WTC11 (cell line): ENCODE measurements at regions not wholly inside any gene's neighbourhood (a gene's known extent, or its start where the extent isn't known, plus 50 kb on each side); places are given as distances from the start of the nearest gene placed in this dataset.

Experiments used
- ARID4B ChIP-seq: sonication (generic); formaldehyde crosslinking; IDR thresholded peaks from 2 replicates; pipeline ENCODE4 v1.8.0; 2023; ENCODE audit warnings: missing genetic modification reagents, mild to moderate bottlenecking, borderline replicate concordance
- ATF1 ChIP-seq: sonication (generic); formaldehyde crosslinking; IDR thresholded peaks from 2 replicates; pipeline ENCODE4 v1.8.1; 2023; ENCODE audit warnings: mild to moderate bottlenecking, moderate library complexity, missing genetic modification reagents
- CDX4 ChIP-seq: fragments of 250-450 bp; sonication (Bioruptor Pico); IDR thresholded peaks from 2 replicates; pipeline ENCODE4 v1.9.0; 2021; ENCODE audit warnings: moderate library complexity, mild to moderate bottlenecking, inconsistent platforms, borderline replicate concordance
- CTCF ChIP-seq: fragments of 200-600 bp; IDR thresholded peaks from 2 replicates; pipeline ENCODE4 v1.8.0; 2022; ENCODE audit warnings: antibody characterized with exemption
- E2F5 ChIP-seq: sonication (generic); formaldehyde crosslinking; IDR thresholded peaks from 2 replicates; pipeline ENCODE4 v1.8.1; 2022; ENCODE audit warnings: mild to moderate bottlenecking, moderate library complexity, missing genetic modification reagents
- ERG ChIP-seq: fragments of 250-450 bp; sonication (Bioruptor Pico); IDR thresholded peaks from 2 replicates; pipeline ENCODE4 v1.8.0; 2021; ENCODE audit warnings: mild to moderate bottlenecking
- FOXJ3 ChIP-seq: sonication (generic); formaldehyde crosslinking; IDR thresholded peaks from 2 replicates; pipeline ENCODE4 v1.9.0; 2021; ENCODE audit warnings: missing genetic modification reagents, mild to moderate bottlenecking, borderline replicate concordance
- NR1H2 ChIP-seq: sonication (generic); formaldehyde crosslinking; IDR thresholded peaks from 2 replicates; pipeline ENCODE4 v1.9.0; 2021; ENCODE audit warnings: mild to moderate bottlenecking, moderate library complexity, missing genetic modification reagents
- PRDM15 ChIP-seq: sonication (generic); formaldehyde crosslinking; IDR thresholded peaks from 2 replicates; pipeline ENCODE4 v1.8.0; 2022; ENCODE audit warnings: missing genetic modification reagents
- TP53 ChIP-seq: sonication (generic); formaldehyde crosslinking; IDR thresholded peaks from 2 replicates; pipeline ENCODE4 v1.8.1; 2023; ENCODE audit warnings: mild to moderate bottlenecking, missing genetic modification reagents
- USF2 ChIP-seq: sonication (generic); formaldehyde crosslinking; IDR thresholded peaks from 2 replicates; pipeline ENCODE4 v1.8.1; 2023; ENCODE audit warnings: mild to moderate bottlenecking, missing genetic modification reagents, moderate library complexity
- ZNF263 ChIP-seq: sonication (generic); formaldehyde crosslinking; IDR thresholded peaks from 2 replicates; pipeline ENCODE4 v1.8.1; 2022; ENCODE audit warnings: low read depth, mild to moderate bottlenecking, moderate library complexity, missing genetic modification reagents
- ZNF671 ChIP-seq: fragments of 250-450 bp; sonication (Bioruptor Pico); IDR thresholded peaks from 2 replicates; pipeline ENCODE4 v1.8.0; 2021; ENCODE audit warnings: mild to moderate bottlenecking
- ZSCAN18 ChIP-seq: fragments of 250-450 bp; sonication (Bioruptor Pico); IDR thresholded peaks from 2 replicates; pipeline ENCODE4 v2.1.2; 2022; ENCODE audit warnings: mild to moderate bottlenecking, moderate library complexity

GRCh38 chr4:28918871-28919270 is 1801.3 kb upstream of the PCDH7 start (continued):
- no peak for TF ChIP-seq PRDM15
- TF ChIP-seq CDX4 (CRISPR knock-in tag), result no peak
- no peak for TF ChIP-seq ERG
- no peak for TF ChIP-seq CTCF
- no peak for TF ChIP-seq ARID4B (CRISPR knock-in tag)
- no peak for TF ChIP-seq USF2 (CRISPR knock-in tag)
- TF ChIP-seq ZNF671 (CRISPR knock-in tag), result no peak
- TF ChIP-seq ZSCAN18, result no peak
- TF ChIP-seq E2F5 (CRISPR knock-in tag), result no peak
- no peak for TF ChIP-seq ATF1 (CRISPR knock-in tag)
- no peak for TF ChIP-seq NR1H2 (CRISPR knock-in tag)
- TF ChIP-seq TP53 (CRISPR knock-in tag), result no peak
- no peak for TF ChIP-seq ZNF263 (CRISPR knock-in tag)
- TF ChIP-seq FOXJ3 (CRISPR knock-in tag), result no peak
